ENCODE measurements at regions not wholly inside any gene's neighbourhood (a gene's known extent, or its start where the extent isn't known, plus 50 kb on each side); places are given as distances from the start of the nearest gene placed in this dataset.

DNA sequence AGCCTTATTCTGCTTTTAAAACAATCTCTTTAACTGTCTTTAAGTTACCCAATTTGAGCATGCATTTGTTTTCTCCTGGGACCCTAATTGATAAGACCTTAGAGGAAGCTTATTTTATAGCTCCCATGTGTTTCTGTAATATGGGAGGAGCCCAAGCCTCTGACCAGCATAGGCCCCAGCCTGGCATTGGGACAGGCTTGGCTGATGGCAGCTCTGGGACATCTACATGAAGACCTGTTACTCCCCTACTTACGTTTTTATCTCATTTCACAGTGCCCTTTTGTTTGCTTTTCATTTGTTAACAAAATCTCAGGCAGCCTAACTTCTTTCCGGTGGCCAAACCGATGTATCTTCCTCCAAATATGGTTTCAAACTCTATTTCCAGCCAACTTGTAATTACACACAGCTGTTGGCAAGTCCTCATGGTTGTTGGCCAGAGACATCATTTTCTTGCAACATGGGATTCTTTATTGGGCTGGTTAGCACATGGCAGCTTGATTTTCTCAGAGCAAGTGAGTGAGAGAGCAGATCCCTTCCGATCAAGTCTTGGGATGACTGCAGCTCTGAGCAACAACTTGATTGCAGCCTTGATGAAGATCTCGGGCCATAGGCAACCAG is 1117.5 kb downstream of the AACS start:
- TF ChIP-seq, protein P1, sequence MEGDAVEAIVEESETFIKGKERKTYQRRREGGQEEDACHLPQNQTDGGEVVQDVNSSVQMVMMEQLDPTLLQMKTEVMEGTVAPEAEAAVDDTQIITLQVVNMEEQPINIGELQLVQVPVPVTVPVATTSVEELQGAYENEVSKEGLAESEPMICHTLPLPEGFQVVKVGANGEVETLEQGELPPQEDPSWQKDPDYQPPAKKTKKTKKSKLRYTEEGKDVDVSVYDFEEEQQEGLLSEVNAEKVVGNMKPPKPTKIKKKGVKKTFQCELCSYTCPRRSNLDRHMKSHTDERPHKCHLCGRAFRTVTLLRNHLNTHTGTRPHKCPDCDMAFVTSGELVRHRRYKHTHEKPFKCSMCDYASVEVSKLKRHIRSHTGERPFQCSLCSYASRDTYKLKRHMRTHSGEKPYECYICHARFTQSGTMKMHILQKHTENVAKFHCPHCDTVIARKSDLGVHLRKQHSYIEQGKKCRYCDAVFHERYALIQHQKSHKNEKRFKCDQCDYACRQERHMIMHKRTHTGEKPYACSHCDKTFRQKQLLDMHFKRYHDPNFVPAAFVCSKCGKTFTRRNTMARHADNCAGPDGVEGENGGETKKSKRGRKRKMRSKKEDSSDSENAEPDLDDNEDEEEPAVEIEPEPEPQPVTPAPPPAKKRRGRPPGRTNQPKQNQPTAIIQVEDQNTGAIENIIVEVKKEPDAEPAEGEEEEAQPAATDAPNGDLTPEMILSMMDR (IDR thresholded peaks at IDR 0.05; ENCODE audit: control extremely low read depth in 1 of 3, insufficient read depth in 1 of 3, low read depth in 1 of 3, low read length in 3 of 3), result no peak
- TF ChIP-seq EGR1 (IDR thresholded peaks at IDR 0.05; ENCODE audit: borderline replicate concordance, low read depth, low read length), result no peak
- TF ChIP-seq EP300 (IDR thresholded peaks at IDR 0.05; ENCODE audit: borderline replicate concordance in 1 of 2, low read depth in 2 of 2, low read length in 2 of 2), result no peak
- no peak for TF ChIP-seq TBP (IDR thresholded peaks at IDR 0.05; ENCODE audit: low read depth, low read length)
- TF ChIP-seq EZH2 (IDR thresholded peaks at IDR 0.05; ENCODE audit: low read depth, low read length, severe bottlenecking), result no peak
- no peak for TF ChIP-seq POLR2AphosphoS5 (IDR thresholded peaks at IDR 0.05; ENCODE audit: low read depth, low read length)
